GM23338 (cell line): ENCODE measurements at regions not wholly inside any gene's neighbourhood (a gene's known extent, or its start where the extent isn't known, plus 50 kb on each side); places are given as distances from the start of the nearest gene placed in this dataset.

Experiments
- ATAC-seq: fragments of 200-7000 bp; cut with Tn5 transposase; 3 replicates; pipeline ENCODE4 v1.9.1; 2020
- DNase-seq: peaks from one replicate; pipeline ENCODE4 v3.0.0-alpha.2; 2015; ENCODE audit warnings: low spot score
- H2AFZ ChIP-seq: fragments of 200-600 bp; sonication (generic); 2 replicates; pipeline ENCODE4 v1.8.0; 2016; ENCODE audit warnings: antibody characterized with exemption, mild to moderate bottlenecking, moderate library complexity
- H3F3A ChIP-seq: fragments of 200-600 bp; sonication (generic); replicated peaks from 2 replicates; pipeline ENCODE4 v1.8.0; 2017; ENCODE audit warnings: antibody characterized with exemption, mixed run types, low read depth
- H3K27ac ChIP-seq: fragments of 200-600 bp; sonication (generic); 2 replicates; pipeline ENCODE4 v1.6.1; 2016; ENCODE audit warnings: low read depth
- H3K27me3 ChIP-seq: fragments of 200-600 bp; sonication (generic); 2 replicates; pipeline ENCODE4 v1.8.0; 2016; ENCODE audit warnings: mild to moderate bottlenecking, mixed run types, moderate library complexity; ENCODE audit not compliant: insufficient read depth
- H3K36me3 ChIP-seq: fragments of 200-600 bp; sonication (generic); 2 replicates; pipeline ENCODE4 v1.8.0; 2016; ENCODE audit warnings: mild to moderate bottlenecking; ENCODE audit not compliant: insufficient read depth
- H3K4me1 ChIP-seq: fragments of 200-600 bp; sonication (generic); 2 replicates; pipeline ENCODE4 v1.8.0; 2016; ENCODE audit warnings: mild to moderate bottlenecking, moderate library complexity; ENCODE audit not compliant: insufficient read depth
- H3K4me2 ChIP-seq: fragments of 200-600 bp; sonication (generic); 2 replicates; pipeline ENCODE4 v1.7.1; 2017; ENCODE audit warnings: mixed run types
- H3K4me3 ChIP-seq: fragments of 200-600 bp; sonication (generic); 2 replicates; pipeline ENCODE4 v1.6.1; 2016; ENCODE audit warnings: mixed run types
- H3K79me2 ChIP-seq: fragments of 200-600 bp; sonication (generic); replicated peaks from 2 replicates; pipeline ENCODE4 v1.8.0; 2017; ENCODE audit warnings: mild to moderate bottlenecking; ENCODE audit not compliant: insufficient read depth
- H3K9me2 ChIP-seq: fragments of 200-600 bp; sonication (generic); 2 replicates; pipeline ENCODE4 v1.8.0; 2017; ENCODE audit not compliant: insufficient read depth
- H4K20me1 ChIP-seq: fragments of 200-600 bp; sonication (generic); replicated peaks from 2 replicates; pipeline ENCODE4 v1.8.0; 2017; ENCODE audit warnings: mild to moderate bottlenecking; ENCODE audit not compliant: insufficient read depth
- H3K27ac Mint-ChIP-seq: 2 replicates; pipeline ENCODE4 v1.8.0; 2020; ENCODE audit warnings: inconsistent platforms, mild to moderate bottlenecking, moderate library complexity, mixed read lengths
- H3K27me3 Mint-ChIP-seq: 3 replicates; pipeline ENCODE4 v1.8.0; 2022; ENCODE audit warnings: low read depth, mild to moderate bottlenecking, moderate library complexity, mixed read lengths, inconsistent platforms; ENCODE audit not compliant: insufficient read depth, poor library complexity
- H3K36me3 Mint-ChIP-seq: 3 replicates; pipeline ENCODE4 v1.8.0; 2021; ENCODE audit warnings: low read depth, mild to moderate bottlenecking, inconsistent platforms, moderate library complexity, mixed read lengths
- H3K4me1 Mint-ChIP-seq: 3 replicates; pipeline ENCODE4 v1.8.0; 2020; ENCODE audit warnings: mild to moderate bottlenecking, inconsistent platforms, mixed read lengths
- H3K4me3 Mint-ChIP-seq: 3 replicates; pipeline ENCODE4 v1.8.0; 2021; ENCODE audit warnings: moderate library complexity, mild to moderate bottlenecking, inconsistent platforms, mixed read lengths
- H3K9me3 Mint-ChIP-seq: 3 replicates; pipeline ENCODE4 v1.8.0; 2020; ENCODE audit warnings: moderate library complexity, mild to moderate bottlenecking, inconsistent platforms, mixed read lengths
- CREB1 ChIP-seq: fragments of 250-450 bp; sonication (Bioruptor Pico); IDR thresholded peaks from 2 replicates; pipeline ENCODE4 v1.5.0; 2020; ENCODE audit warnings: low read depth, mild to moderate bottlenecking, moderate library complexity
- CTCF ChIP-seq, 2 experiments: fragments of 200-600 bp in 1 of 2; sonication (generic) in 1 of 2; conservative IDR thresholded peaks; 2 replicates each; pipeline versions ENCODE4 v1.5.1 to v1.6.1; 2016 to 2017; ENCODE audit warnings: antibody characterized with exemption in 2 of 2, low read depth in 2 of 2, mild to moderate bottlenecking in 2 of 2, moderate library complexity in 1 of 2
- EZH2 ChIP-seq: fragments of 200-600 bp; sonication (generic); IDR thresholded peaks from one replicate; pipeline ENCODE4 v1.8.0; 2017; ENCODE audit warnings: antibody characterized with exemption, mild to moderate bottlenecking, low read depth; ENCODE audit not compliant: unreplicated experiment
- EZH2phosphoT487 ChIP-seq: fragments of 200-600 bp; sonication (generic); IDR thresholded peaks from one replicate; pipeline ENCODE4 v1.8.1; 2018; ENCODE audit warnings: antibody characterized with exemption; ENCODE audit not compliant: unreplicated experiment
- JUNB ChIP-seq: IDR thresholded peaks from one replicate; pipeline ENCODE4 v1.6.1; 2016; ENCODE audit warnings: antibody characterized with exemption; ENCODE audit not compliant: unreplicated experiment
- NANOG ChIP-seq: IDR thresholded peaks from 2 replicates; pipeline ENCODE4 v1.6.1; 2016; ENCODE audit warnings: antibody characterized with exemption, borderline replicate concordance
- POLR2AphosphoS5 ChIP-seq: IDR thresholded peaks from 2 replicates; pipeline ENCODE4 v1.6.1; 2016; ENCODE audit warnings: antibody characterized with exemption, low read depth
- REST ChIP-seq: IDR thresholded peaks from one replicate; pipeline ENCODE4 v1.6.1; 2018; ENCODE audit warnings: antibody characterized with exemption; ENCODE audit not compliant: unreplicated experiment
- STAT1 ChIP-seq: IDR thresholded peaks from one replicate; pipeline ENCODE4 v1.6.1; 2016; ENCODE audit warnings: antibody characterized with exemption; ENCODE audit not compliant: unreplicated experiment
- ZNF114 ChIP-seq: fragments of 250-450 bp; sonication (Bioruptor Pico); IDR thresholded peaks from 2 replicates; pipeline ENCODE4 v1.5.0; 2020; ENCODE audit warnings: mild to moderate bottlenecking, moderate library complexity
- ZNF331 ChIP-seq: fragments of 250-450 bp; sonication (Bioruptor Pico); IDR thresholded peaks from 2 replicates; pipeline ENCODE4 v1.5.0; 2020; ENCODE audit warnings: low read depth, mild to moderate bottlenecking, moderate library complexity
- TF ChIP-seq, protein P1 (sequence below): IDR thresholded peaks from 2 replicates; pipeline ENCODE4 v1.6.1; 2016; ENCODE audit warnings: antibody characterized with exemption
- TF ChIP-seq, protein P2 (sequence below): fragments of 250-450 bp; sonication (Bioruptor Pico); IDR thresholded peaks from 2 replicates; pipeline ENCODE4 v1.5.0; 2020; ENCODE audit warnings: mild to moderate bottlenecking, moderate library complexity

DNA sequence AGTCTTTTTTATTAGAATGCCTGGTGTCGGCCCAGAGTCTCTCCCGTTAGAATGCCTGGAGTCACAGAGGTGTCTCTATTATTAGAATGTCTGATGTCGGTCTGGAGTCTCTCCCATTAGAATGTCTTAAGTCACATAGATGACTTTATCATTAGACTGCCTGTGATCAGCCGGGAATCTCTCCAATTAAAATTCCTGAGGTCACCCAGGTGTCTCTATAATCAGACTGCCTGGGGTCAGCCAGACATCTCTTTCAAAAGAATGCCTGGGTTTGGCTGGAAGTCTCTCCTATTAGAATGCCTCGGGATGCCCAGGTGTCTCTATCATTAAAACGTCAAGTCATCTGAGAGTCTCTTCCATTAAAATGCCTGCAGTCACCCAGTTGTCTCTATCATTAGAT is 1493.9 kb downstream of the UQCRFS1 start:
- H3K79me2 ChIP-seq = no peaks in the 10 kb centered on the region
- H3K9me2 ChIP-seq = no peaks in the 10 kb centered on the region
- H3K27ac ChIP-seq = no peak overlapping the region
- no peaks in the 10 kb centered on the region for H3K27me3 ChIP-seq
- DNase-seq (no peak), ATAC-seq (no peak)
- Mint-ChIP-seq H3K36me3 (peaks cover 45% of the 10 kb centered on the region), H3K4me1 (no peaks in the 10 kb centered on the region), H3K27me3 (peaks cover 3% of the 10 kb centered on the region), H3K4me3 (no peak overlapping the region), H3K27ac (no peak overlapping the region), H3K9me3 (peaks cover 99% of the 10 kb centered on the region)
- H3F3A ChIP-seq = no peaks in the 10 kb centered on the region
- no peak overlapping the region for H3K4me2 ChIP-seq
- no peaks in the 10 kb centered on the region for H4K20me1 ChIP-seq
- no peak overlapping the region for H2AFZ ChIP-seq
- peaks cover 16% of the 10 kb centered on the region; the same call in 1 of the 2 replicates for H3K36me3 ChIP-seq
- no peak overlapping the region for H3K4me3 ChIP-seq
- no peaks in the 10 kb centered on the region for H3K4me1 ChIP-seq
- no peak for TF ChIP-seq REST
- no peak for TF ChIP-seq STAT1
- no peak for TF ChIP-seq ZNF331
- no peak for TF ChIP-seq CTCF (conservative IDR thresholded peaks at IDR 0.05; ENCODE audit: low read depth in 2 of 2)
- TF ChIP-seq JUNB = no peak
- no peak for TF ChIP-seq ZNF114 (CRISPR knock-in tag)
- TF ChIP-seq, protein P1, sequence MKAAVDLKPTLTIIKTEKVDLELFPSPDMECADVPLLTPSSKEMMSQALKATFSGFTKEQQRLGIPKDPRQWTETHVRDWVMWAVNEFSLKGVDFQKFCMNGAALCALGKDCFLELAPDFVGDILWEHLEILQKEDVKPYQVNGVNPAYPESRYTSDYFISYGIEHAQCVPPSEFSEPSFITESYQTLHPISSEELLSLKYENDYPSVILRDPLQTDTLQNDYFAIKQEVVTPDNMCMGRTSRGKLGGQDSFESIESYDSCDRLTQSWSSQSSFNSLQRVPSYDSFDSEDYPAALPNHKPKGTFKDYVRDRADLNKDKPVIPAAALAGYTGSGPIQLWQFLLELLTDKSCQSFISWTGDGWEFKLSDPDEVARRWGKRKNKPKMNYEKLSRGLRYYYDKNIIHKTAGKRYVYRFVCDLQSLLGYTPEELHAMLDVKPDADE = no peak
- TF ChIP-seq NANOG = no peak
- TF ChIP-seq POLR2AphosphoS5 = no peak
- no peak for TF ChIP-seq EZH2
- TF ChIP-seq, protein P2, sequence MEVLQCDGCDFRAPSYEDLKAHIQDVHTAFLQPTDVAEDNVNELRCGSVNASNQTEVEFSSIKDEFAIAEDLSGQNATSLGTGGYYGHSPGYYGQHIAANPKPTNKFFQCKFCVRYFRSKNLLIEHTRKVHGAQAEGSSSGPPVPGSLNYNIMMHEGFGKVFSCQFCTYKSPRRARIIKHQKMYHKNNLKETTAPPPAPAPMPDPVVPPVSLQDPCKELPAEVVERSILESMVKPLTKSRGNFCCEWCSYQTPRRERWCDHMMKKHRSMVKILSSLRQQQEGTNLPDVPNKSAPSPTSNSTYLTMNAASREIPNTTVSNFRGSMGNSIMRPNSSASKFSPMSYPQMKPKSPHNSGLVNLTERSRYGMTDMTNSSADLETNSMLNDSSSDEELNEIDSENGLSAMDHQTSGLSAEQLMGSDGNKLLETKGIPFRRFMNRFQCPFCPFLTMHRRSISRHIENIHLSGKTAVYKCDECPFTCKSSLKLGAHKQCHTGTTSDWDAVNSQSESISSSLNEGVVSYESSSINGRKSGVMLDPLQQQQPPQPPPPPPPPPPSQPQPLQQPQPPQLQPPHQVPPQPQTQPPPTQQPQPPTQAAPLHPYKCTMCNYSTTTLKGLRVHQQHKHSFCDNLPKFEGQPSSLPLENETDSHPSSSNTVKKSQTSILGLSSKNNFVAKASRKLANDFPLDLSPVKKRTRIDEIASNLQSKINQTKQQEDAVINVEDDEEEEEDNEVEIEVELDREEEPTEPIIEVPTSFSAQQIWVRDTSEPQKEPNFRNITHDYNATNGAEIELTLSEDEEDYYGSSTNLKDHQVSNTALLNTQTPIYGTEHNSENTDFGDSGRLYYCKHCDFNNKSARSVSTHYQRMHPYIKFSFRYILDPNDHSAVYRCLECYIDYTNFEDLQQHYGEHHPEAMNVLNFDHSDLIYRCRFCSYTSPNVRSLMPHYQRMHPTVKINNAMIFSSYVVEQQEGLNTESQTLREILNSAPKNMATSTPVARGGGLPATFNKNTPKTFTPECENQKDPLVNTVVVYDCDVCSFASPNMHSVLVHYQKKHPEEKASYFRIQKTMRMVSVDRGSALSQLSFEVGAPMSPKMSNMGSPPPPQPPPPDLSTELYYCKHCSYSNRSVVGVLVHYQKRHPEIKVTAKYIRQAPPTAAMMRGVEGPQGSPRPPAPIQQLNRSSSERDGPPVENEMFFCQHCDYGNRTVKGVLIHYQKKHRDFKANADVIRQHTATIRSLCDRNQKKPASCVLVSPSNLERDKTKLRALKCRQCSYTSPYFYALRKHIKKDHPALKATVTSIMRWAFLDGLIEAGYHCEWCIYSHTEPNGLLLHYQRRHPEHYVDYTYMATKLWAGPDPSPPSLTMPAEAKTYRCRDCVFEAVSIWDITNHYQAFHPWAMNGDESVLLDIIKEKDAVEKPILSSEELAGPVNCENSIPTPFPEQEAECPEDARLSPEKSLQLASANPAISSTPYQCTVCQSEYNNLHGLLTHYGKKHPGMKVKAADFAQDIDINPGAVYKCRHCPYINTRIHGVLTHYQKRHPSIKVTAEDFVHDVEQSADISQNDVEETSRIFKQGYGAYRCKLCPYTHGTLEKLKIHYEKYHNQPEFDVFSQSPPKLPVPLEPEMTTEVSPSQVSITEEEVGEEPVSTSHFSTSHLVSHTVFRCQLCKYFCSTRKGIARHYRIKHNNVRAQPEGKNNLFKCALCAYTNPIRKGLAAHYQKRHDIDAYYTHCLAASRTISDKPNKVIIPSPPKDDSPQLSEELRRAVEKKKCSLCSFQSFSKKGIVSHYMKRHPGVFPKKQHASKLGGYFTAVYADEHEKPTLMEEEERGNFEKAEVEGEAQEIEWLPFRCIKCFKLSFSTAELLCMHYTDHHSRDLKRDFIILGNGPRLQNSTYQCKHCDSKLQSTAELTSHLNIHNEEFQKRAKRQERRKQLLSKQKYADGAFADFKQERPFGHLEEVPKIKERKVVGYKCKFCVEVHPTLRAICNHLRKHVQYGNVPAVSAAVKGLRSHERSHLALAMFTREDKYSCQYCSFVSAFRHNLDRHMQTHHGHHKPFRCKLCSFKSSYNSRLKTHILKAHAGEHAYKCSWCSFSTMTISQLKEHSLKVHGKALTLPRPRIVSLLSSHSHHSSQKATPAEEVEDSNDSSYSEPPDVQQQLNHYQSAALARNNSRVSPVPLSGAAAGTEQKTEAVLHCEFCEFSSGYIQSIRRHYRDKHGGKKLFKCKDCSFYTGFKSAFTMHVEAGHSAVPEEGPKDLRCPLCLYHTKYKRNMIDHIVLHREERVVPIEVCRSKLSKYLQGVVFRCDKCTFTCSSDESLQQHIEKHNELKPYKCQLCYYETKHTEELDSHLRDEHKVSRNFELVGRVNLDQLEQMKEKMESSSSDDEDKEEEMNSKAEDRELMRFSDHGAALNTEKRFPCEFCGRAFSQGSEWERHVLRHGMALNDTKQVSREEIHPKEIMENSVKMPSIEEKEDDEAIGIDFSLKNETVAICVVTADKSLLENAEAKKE = no peak
- no peak for TF ChIP-seq EZH2phosphoT487
- TF ChIP-seq CREB1 (CRISPR knock-in tag) = no peak
